ENCODE measurements at regions not wholly inside any gene's neighbourhood (a gene's known extent, or its start where the extent isn't known, plus 50 kb on each side); places are given as distances from the start of the nearest gene placed in this dataset.
"Not testable (repeated sequence)": the region's sequence is repeated elsewhere in the genome, so short reads cannot be mapped to it uniquely, and the experiment has no call there.

DNA sequence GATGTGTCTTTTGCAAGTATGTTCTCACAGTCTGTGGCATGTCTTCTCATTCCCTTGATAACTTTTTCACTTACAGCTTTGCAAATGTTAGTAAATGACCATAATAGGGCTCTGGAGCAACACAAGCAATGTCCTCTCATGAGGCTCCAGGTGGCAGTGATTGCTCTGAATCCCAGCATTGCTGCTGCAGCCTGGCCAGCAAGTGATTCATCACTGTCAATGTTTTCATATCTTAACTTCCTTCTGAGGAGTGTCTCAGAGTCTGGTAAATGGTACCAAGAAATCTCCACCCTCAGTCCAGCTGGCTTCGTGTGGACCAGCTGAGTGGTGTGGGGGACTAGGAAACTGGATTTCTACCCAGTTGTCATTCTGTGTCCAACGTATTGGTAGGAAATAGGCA lies 139.6 kb downstream of the MYLK4 start:
- no peak for DNase-seq

DNA sequence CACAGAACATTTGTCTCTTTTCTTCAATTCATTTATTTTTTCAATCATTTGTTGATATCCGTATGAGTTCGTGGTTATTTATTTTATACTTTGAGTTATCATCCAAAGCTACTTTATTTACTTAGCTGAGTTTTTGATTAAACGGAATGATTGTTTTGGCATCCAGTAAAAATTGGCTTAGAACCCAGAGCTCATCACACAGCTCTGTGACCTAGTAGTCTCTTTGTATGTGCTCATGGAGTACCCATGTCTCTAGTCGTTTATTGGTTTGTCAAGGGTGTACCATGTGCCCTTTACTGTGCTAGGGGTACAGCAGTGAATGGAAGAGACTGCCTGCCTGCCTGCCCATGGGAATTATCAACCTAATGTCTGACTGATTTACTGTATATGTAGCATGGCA lies 142.2 kb downstream of the MYLK4 start:
- no peak for DNase-seq

DNA sequence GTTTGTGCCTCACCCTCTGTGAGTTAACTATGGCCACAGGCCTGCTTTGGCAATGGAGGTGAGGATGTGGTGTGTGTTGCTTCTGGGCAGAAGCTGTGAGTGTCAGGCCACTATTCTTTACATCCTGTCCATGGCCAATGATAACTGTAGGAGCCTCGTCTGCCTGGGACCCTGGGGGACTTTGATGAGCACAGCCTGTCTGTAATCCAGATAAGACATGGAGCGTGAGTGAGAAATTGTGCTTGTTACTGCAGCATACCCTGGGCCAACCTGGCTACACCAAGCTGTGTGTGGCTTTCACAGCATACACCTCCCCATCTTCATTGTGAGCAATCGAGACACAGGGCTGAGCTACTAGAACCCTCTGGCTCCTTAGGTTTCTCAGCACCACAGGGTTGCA lies 150.4 kb downstream of the MYLK4 start:
- DNase-seq, result no peak

DNA sequence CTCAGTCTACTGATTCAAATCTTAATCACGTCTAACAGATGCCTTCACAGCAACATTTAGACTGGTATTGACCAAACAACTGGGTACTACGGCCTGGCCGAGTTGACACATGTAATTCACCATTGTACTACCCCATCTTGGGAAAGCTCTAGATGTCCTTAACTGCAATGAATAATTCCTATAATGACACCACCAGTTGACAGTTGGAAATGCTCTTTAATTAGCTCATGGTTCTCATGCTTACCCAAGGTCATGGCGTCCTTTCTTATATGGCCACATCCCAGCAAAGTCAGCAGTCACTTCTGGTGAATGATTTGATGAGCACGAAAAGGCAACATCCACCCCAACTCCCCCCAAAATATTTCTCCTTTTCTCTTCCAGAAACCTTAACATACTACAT lies 150.9 kb downstream of the MYLK4 start:
- DNase-seq, result no peak

DNA sequence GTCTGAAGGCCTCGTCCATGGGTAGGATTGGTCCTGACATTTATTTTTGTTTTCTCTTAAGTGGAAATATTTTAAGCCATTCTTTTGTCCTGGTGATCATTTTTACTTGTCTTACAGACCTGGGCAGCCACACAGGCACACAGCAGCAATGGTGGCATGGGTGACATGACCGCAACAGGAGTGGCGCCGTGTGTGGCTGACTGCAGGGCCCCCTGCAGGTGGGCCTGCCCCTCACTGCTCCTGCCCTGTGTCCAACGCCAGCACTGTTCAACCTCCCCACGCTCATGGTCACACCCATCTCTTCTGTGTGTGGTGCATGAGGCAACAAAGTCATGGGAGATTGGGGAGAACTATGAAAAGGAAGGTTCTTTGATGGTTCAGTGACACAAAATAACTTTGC lies 151.9 kb downstream of the MYLK4 start:
- no peak for DNase-seq

DNA sequence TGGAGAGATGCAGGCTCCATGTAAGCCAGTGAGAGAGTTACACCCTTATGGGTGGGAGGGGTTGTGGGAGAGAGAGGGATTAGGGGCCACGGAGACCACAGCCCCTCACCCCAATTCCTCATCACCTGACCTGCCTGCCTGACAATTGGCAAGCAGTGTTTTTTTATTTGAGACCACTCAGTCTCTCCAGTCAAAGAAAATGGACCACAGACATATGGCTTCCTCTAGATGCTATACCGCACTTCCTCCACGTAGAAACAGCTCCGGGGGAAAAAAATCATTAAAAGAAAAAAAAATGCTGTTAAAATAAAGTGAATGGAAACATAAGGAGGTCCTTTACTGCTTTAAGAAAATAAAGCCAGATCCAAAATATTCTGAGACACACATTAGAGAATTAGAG lies 152.7 kb downstream of the MYLK4 start:
- no peak for DNase-seq

DNA sequence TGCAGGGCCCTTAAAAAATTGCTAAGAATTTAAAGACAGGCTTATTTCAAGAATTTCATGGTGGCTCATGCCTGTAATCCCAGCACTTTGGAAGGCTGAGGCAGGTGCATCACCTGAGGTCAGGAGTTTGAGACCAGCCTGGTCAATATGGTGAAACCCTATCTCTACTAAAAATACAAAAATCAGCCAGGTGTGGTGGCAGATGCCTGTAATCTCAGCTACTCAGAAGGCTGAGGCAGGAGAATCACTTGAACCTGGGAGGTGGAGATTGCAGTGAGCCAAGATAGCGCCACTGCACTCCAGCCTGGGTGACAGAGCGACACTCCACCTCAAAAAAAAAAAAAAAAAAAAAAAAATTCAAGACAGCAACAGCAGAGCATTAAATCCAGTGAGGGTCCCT lies 153.3 kb downstream of the MYLK4 start:
- not testable (repeated sequence) for DNase-seq

DNA sequence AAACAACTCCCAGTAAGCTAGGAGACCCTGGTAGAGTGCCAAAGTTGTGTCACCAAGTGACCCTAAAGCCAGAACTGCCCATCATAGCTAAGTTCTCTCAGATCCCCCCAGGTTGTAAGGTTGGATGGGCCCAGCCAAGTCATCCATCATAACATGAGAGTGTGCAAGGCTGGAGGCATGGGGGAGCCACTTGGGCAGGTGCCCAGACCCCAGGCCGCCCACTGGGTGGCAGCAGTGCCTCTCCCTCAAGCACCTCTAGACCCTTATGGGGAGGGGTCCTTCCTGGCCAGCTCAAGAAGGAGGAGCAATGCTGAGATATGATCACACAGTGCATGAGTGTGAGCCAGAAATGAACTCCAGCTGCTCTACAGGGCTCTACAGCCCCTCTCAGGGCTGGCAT lies 154.5 kb downstream of the MYLK4 start:
- no peak for DNase-seq

DNA sequence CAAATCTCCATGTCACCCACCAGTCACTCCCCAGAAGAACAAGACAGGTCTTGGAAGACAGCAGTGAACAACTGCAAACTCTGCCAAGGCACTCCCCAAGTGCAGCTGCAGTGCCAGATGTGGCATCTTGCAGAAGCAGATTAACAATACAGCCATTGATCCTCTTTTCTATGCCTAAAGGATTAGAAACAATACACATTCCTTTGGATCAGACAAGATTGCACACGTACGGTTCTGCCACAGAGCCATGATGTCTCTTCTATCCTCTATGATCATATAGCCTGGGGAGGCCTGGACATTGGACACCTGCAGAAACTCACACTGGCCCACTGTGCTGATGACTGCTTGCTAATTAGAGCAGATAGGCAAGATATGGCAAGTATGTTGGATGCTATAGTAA lies 155.9 kb downstream of the MYLK4 start:
- no peak for DNase-seq

DNA sequence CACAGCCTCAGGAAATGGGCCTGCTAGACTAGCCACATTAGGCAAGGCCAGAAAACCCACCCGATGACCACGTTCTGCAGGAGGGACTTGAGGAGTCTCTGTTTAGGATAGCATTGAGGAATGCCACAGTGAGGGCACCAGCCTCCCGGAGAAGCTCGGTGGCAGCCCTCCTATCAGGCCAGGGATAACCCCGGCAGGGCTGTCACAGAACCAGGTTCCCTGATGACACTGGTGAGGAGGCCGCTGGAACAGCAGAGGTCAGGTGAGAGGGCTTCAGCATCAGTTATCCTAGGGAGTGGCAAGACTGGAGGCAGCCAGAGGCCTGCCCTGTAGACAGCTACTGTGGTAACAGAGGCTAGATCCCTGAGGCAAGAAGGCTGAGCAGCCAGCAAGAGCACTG lies 157.6 kb downstream of the MYLK4 start:
- DNase-seq, result no peak

DNA sequence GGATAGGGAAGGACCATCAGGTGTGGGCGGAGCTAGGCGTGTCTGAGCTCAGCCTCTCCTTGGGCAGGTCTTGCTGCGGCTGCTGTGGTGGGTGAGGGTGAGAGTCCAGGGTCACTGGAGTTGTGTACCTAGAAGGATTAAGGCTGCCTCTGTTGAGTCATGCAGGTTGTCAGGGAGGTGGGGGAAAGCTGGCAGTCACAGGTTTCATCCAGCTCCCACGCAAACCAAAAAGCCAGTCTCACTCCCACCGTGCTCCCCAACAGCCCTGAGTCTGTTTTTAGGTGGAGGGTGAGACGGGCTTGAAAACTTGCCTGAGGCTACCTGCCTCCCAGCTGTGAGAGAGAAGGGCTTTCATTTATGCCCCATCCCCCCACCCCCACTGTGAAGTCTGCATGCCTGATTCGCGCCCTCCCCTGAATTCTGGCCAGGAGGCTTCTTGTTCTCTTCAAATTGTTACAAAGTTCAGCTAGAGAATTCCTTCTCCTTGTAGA lies 161.5 kb downstream of the MYLK4 start:
- DNase-seq, result no peak

DNA sequence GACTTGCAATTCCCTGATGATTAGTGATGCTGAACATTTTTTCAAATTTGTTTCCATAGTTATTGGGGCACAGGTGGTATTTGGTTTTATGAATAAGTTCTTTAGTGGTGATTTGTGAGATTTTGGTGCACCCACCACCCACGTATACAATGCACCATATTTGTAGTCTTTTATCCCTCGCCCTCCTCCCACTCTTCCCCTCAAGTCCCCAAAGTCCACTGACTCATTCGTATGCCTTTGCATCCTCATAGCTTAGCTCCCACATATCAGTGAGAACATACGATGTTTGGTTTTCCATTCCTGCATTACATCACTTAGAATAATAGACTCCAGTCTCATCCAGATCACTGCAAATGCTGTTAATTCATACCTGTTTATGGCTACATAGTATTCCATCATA lies 167.3 kb downstream of the MYLK4 start:
- no peak for DNase-seq

DNA sequence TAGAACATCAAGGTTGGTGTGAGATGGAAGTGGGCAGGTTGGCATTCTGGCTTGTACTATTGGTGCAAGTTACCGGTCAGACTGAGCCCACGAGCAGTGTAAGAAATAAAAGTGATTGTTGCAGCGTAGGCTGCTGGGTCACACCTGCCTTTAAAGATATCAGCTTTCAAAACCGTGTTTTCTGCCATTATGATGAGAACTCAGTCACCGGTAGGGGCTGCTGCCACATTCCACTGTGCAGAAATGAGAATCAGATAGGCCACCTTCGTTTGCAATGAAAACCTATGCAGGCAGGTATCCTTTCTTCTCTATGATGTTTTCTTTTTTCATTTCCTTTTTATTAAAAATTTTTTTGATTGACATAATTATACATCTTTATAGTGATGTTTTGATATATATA lies 168.5 kb downstream of the MYLK4 start:
- no peak for DNase-seq

DNA sequence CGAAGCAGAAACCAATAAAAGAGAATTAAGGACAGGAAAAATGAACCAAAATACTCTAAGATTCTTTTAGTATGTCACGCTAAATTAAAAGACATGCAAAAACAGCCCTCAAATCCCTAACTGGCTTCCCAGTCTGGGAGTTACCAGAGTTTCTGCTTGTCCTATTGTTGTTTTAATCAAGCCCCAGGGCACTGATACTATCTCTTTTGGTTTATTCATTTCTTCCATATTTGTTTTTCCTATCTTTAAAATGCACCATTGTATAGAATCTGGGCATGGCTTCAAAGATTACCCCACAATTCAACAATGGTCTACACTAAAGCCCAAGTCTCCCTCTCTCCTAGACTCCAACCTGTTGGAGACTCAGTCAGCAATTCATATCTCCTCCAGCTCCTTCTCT lies 169.1 kb downstream of the MYLK4 start:
- no peak for DNase-seq

DNA sequence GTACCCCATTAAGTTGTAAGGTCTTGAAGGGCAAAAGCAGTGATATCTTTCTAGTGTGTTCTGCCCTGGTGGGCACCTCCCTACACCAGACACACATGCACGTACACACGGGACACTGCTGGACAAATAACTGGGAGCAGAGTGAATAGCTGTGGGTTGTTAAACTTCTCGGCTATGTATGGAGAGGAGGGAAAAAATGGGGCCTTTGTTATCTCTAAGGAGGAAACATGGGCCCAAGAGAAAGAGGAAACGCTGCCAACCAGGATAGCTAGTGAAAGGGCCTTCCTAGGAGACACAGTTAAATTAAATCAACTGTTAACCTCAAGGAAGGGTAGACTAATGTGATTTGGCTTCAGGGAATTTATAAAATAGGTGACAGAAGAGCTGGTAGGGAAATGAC lies 169.7 kb downstream of the MYLK4 start:
- DNase-seq, result no peak

DNA sequence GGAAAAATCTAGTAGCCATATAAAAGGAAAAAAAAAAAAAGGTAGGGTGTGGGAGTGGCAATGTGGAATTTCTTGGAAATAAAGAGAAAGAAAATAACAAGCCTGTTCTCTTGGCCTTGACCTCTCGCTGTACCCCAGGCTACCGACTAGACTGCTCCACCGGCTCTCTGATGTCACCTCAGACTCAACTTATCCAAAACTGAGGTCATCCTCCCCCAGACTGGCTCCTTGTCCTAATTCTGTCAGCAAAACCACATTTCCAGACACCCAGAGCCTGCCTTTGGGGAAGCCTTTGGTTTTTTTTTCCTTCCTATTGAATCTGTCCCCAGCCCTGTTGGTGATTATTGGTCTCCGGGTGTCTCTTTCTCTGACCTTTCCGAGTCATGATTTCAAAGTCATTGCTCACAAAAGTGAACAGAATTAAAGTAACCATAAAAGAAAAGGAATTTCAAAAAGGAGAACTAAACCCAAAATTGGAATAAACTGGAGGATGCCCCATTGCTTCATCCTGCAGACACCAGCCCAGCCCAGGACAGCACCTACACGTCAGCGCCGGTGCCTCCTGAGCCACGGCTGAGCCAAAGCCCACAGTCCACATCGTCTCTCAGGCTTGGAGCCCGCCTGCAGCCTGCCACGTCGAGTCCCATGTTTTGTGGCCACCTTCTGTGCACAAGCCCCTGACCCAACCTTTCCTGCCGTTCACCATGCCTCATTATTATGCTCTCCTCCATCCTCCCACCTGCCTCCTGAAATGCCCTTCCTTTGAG lies 170.7 kb downstream of the MYLK4 start:
- DNase-seq, result no peak

DNA sequence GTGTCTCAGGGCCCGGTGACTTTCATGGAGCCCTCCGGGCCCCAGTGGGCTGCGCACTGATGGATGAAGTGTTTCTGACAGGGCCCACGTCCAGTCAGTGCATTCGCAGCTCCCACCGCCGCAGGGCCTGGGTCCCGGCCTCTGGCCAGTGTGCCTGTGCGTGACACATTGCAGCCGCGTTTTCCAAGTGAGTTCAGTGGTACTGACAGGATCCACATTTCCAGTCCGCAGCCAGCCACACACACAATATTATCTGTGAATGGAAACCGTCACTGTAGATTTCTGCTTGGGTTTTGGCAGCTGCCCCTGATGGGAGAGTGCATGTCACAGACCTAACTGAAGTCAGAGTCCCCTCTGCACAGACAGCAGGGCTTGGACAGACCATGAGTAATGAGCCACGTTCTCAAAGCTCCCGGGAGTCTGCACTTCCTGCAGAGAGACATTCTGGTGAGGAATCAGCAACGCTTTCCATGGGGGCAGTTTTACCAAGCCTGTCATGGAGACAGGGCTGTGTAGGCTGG lies 171.4 kb downstream of the MYLK4 start:
- peak; percentile 38 for DNase-seq

DNA sequence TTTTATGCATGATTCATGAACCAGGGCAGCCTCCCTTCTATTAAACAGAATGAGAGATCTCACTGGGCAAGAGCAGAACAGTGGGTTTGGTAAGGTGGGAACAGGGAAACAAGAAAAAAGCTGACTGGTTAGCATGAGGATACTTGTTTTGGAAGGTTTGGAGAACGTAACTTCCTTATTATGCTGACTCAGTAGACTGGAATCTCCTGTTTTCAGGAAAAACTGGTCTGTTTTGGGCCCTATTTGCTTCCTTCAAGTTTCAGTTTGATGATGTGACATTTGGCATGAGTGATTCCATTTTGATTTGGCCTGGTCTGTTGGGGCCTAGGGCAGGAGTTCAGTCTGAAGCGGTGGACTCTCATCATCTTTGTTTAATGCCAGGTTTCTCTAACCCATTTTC lies 172.0 kb downstream of the MYLK4 start:
- DNase-seq, result no peak

DNA sequence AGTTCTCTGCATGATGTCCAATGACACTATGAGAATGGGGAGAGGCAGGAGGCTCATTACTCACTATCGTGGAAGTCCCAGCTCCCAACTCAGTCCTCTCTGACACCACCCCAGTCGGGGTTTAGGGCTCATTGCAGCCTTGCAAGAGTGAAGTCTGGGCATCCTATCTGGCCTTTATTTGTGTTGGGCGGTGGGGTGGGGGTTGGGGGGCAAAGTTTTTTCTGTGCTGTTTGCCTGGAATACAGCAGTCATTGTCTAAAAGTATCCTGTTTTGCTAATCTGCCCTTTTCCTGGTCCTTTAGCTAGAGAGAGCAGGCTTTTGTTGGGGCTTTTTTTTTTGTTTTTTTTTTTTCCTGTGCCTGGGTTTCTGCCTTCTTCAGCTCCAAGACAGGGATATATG lies 174.2 kb downstream of the MYLK4 start:
- DNase-seq, result no peak

DNA sequence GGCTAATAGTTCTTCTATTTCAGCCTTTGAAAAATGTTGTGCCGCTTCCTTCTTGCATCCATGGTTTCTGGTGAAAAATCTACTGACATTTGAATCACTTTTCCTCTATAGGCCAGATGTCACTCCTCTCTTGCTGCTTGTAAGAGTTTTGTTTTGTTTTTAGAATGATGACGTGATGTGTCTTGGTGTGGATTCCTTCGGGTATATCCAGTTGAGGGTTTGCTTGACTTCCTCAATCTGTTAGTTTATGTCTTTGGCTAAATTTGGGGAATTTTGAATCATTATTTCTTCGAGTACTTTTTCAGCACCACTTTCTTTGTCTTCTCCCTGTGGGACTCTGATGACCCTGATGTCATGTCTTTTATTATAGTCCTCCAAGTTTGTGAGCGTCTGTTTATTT lies 175.5 kb downstream of the MYLK4 start:
- no peak for DNase-seq

DNA sequence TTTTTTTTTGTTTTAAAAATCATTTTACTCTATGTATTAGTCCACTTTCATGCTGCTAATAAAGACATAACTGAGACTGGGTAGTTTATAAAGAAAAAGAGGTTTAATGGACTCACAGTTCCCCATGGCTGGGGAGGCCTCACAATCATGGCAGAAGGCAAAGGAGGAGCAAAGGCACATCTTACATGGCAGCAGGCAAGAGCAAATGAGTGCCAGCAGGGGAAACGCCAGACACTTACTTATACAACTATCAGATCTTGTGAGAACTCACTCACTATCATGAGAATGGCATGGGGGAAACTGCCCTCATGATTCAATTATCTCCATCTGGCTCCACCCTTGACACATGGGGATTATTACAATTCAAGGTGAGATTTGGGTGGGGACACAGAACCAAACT lies 181.3 kb downstream of the MYLK4 start:
- DNase-seq, result not testable (repeated sequence)

DNA sequence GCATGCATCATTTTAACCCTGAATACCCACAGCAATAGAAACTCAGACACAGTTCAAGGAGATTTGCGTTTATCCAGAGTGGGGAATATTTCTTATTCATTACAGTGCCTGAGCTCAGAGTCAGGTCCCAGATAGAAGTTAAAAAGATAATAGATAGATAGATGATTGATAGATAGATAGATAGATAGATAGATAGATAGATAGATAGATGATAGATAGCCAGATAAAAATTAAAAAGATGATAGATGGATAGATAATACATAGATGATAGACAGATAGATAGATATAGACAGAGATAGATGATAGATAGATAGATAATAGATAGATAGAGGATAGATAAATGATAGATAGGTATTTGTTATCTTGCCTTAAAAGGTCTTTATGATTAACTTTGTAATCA lies 184.7 kb downstream of the MYLK4 start:
- no peak for DNase-seq

DNA sequence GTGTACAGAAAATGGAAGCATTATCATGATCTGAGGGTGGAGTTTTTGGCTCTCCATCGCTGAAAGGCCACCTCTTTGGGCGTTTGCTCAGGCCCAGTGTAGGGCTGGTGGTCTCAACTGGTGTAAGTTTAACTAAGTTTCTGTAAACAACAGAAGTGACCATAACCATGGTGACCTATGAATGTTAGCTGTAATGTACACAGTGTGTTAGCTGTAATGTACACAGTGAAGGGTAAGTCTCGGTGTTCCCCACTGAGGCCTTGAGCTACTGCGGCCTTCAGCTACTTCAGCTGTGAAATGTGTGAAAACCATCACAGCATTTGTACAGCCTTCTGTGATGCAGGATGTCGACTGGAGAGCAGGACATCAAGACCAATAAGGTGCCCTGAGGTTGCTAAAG lies 185.2 kb downstream of the MYLK4 start:
- no peak for DNase-seq

DNA sequence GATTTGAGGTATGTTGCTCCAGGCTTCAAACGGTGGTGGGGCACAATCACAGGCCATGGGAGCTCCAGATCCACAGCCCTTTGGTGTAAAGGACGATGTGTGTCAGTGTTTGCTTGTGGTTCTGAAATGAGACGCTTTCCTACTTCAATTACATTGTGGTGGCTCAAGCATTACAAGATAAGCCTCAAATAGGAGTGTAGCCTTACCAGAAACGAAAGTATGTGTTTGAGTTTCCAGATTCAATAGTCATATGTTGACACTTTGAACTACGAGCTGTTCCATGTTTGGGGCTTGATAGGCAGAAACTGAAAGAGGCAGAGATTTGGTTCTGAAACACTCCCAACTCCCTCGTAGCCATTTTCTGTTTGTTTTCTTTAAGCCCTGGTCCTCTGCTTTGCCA lies 187.1 kb downstream of the MYLK4 start:
- DNase-seq, result no peak

All from eye (tissue), 1 donor.